ENCODE measurements at regions not wholly inside any gene's neighbourhood (a gene's known extent, or its start where the extent isn't known, plus 50 kb on each side); places are given as distances from the start of the nearest gene placed in this dataset.
A peak's percentile ranks its signal among the peaks of the same experiment; 100 is the strongest.
"Not testable (repeated sequence)": the region's sequence is repeated elsewhere in the genome, so short reads cannot be mapped to it uniquely, and the experiment has no call there.

- FAIRE-seq: no peak
Observed at GRCh38 chr12:62162214-62162613, 98.0 kb upstream of the USP15 start.

DNA sequence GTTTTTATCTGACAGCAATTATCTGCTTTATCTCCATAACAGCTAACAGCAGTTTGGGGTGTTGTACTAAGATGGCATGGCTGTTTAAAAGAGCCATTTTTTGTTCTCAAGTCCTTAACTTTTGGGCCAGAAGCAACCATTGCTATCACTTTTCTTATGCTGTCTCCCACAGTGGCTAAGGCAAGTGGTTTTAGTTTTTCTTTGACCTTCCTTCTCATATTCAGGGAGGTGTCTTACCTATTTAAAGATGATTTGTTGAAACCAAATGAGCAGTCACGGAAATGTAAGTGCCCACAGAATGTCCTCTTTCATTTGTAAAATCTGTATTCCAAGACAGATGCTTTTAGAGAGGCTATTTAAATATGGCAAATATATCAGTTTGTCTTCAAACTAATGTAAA lies 96.8 kb upstream of the USP15 start:
- FAIRE-seq: no peak

DNA sequence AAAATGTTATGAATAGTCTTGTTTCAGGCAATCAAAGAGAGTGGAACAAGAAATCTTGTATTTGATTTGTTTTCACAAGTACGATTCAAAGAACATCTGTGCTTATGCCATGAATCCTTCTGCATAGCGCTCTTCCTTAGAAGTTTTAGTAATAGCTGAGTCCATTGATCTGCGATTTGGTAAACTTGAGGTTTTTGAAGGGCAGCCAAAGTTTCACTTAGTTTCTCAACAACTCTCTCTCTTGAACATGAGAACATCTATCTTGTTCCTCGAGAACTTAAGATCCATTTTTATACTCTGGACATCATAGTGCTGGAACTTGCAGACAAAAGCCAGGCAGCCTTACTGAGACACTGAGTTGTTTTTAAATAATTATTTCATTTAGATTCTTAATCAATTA lies 96.2 kb upstream of the USP15 start:
- FAIRE-seq: no peak

- no peak for FAIRE-seq
Observed at GRCh38 chr12:62166525-62166924, 93.7 kb upstream of the USP15 start.

- no peak for FAIRE-seq
Observed at GRCh38 chr12:62168411-62168810, 91.8 kb upstream of the USP15 start.

DNA sequence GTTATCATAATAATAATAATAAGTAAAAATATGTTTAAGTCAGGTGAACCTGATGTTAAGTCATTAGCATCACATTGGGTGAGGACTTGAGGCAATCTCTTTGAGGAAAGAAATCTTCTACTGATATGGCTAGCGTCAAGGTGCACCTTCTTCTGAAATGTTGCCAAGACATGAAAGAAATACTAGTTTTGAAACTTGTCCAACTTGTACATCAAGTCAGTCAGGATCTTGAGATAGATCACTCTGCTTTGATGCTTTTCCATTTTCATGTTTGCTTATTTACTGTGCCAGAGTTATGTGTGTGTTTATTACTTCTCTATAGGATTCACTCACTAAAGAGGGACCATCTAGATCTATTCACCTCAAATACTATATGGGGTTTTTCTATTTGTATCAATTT lies 90.0 kb upstream of the USP15 start:
- no peak for FAIRE-seq

GRCh38 chr12:62190689-62191490 lies 69.3 kb upstream of the USP15 start:
- no peak for FAIRE-seq

- FAIRE-seq: no peak
Observed at GRCh38 chr12:62191491-62192179, 68.6 kb upstream of the USP15 start.

GRCh38 chr12:62192180-62192902 lies 67.9 kb upstream of the USP15 start:
- FAIRE-seq: peak; percentile 71

DNA sequence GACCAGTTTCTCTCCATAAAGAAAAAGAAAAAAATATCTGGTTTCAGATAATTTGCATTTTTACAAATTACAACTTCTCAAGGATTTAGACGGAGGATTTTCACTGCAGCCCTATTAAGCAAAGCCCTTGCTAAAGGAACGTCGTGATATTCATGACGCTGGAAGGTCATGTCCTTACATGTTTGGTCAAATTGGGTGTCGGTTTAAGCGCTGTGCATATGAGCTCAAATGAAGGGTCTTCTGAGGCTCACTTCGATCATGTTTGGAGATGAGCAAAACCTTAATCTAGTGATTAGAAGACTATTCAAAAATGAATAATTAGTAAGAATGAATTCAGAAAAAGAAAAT lies 67.3 kb upstream of the USP15 start:
- FAIRE-seq: no peak

DNA sequence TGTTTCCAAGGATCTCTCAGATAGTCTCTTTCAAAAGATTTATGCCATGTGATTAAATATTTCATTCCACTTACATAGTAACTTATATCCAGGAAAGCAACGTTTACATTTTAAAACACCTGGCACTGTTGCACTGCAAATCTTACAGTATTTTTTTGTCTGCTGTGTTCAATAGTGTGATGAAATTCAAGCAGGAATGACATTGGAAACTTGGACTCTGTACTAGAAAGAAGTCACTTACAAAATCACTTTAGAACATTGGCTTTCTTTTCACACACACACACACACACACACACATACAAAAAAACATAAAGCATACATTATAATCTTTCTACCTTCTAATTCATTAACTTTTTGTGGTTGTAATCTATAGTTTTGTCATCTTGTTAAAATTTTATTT lies 66.2 kb upstream of the USP15 start:
- no peak for FAIRE-seq

DNA sequence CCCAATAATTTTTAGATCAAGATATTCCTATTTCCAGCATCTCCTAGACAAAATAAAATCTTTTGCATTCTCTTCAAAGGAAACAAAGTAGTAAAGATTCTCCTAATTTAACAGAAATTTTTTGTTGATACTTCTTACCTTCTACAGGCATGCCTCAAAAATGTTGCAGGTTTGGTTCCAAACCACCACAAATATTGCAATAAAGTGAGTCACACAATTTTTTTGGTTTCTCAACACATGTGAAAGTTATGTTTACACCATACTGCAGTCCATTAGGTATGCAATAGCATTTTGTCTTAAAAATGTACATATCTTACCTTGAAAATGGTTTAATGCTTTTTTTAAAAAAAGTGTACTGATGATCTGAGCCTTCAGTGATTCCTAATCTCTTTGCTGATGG lies 65.6 kb upstream of the USP15 start:
- no peak for FAIRE-seq

DNA sequence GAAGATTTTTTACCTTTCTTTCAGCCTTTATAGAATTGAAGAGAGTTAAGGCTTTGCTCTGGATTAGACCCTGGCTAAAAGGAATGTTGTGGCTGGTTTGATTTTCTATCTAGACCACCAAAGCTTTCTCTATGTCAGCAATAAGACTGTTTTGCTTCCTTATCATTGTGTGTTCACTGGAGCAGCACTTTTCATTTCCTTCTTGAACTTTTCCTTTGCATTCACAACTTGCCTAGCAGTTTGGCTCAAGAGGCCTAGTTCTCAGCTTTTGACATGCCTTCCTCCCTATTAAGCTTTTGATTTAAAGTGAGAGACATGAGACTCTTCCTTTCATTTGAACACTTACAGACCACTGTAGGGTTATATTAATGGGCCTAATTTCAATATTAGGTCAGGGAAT lies 64.1 kb upstream of the USP15 start:
- no peak for FAIRE-seq

DNA sequence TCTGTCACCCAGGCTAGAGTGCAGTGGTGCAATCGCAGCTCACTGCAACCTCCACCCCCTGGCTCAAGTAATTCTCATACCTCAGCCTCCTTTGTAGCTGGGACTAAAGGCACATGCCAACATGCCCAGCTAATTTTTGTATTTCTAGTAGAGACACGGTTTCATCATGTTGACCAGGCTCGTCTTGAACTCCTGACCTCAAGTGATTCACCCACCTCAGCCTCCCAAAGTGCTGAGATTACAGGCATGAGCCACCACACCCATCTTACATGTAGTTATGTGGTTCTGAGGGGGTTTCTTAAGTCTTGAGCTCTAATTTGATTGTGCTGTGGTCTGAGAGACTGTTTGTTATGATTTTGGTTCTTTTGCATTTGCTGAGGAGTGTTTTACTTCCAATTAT lies 57.3 kb upstream of the USP15 start:
- not testable (repeated sequence) for FAIRE-seq

DNA sequence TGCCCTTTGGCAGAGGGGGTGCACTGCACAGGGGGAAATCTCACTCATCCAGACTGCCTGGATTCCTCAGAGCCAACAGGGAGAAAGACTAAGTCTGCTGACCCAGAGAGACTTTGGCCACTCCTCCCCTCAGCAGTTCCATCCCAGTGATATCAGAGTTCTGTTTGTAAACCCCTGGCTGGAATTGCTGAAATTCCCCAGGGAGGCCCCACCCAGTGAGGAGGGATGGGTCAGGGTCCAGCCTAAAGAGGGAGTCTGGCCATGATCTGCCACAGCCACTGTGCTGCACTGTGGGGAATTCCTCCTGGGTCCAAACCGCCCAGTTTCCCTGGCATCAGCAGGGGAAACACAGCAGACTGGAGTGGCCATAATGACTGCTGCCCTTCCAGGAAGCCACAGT lies 54.9 kb upstream of the USP15 start:
- no peak for FAIRE-seq

DNA sequence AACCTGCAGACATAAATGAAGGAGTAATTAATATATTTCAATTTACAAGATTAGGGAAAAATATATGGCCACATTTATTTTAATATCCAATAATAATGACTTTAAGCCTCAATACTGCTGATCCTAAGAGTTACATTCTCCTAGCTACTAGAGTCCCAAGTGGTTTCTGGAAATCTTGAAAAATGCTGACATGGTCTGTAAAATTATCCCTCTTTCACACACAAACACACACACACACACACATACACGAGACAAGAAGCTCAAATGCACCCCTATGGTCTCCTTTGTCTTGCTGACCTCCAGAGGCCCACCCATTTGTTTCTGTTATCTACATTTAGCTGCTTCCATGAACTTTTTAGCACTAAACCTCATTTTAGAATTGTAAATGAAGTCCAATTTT lies 53.0 kb upstream of the USP15 start:
- FAIRE-seq: no peak

Data from TTC549 (cell line).